Chondrocyte (in vitro differentiated cells): ENCODE measurements at regions not wholly inside any gene's neighbourhood (a gene's known extent, or its start where the extent isn't known, plus 50 kb on each side); places are given as distances from the start of the nearest gene placed in this dataset.

Experiments
- DNase-seq: peaks from one replicate; pipeline ENCODE4 v3.0.0; 2021; ENCODE audit warnings: mixed read lengths, low spot score
- H3K27ac Mint-ChIP-seq: one replicate; pipeline ENCODE4 v1.8.0; 2021; ENCODE audit warnings: mild to moderate bottlenecking, moderate library complexity, mixed read lengths; ENCODE audit not compliant: unreplicated experiment
- H3K27me3 Mint-ChIP-seq: 2 replicates; pipeline ENCODE4 v1.8.0; 2021; ENCODE audit warnings: low read depth, mixed read lengths
- H3K36me3 Mint-ChIP-seq: 2 replicates; pipeline ENCODE4 v1.8.0; 2021; ENCODE audit warnings: low read depth, mixed read lengths
- H3K4me1 Mint-ChIP-seq: 2 replicates; pipeline ENCODE4 v1.8.0; 2021; ENCODE audit warnings: low read depth, mild to moderate bottlenecking, mixed read lengths
- H3K4me3 Mint-ChIP-seq: one replicate; pipeline ENCODE4 v1.8.0; 2021; ENCODE audit warnings: mild to moderate bottlenecking, moderate library complexity, mixed read lengths; ENCODE audit not compliant: unreplicated experiment
- H3K9me3 Mint-ChIP-seq: 2 replicates; pipeline ENCODE4 v1.8.0; 2021; ENCODE audit warnings: low read depth, mixed read lengths
- TF ChIP-seq, protein P1 (sequence below): fragments of 200-600 bp; sonication (generic); IDR thresholded peaks from 2 replicates; pipeline ENCODE4 v1.5.0; 2021; ENCODE audit warnings: antibody characterized with exemption, mild to moderate bottlenecking, moderate library complexity

DNA sequence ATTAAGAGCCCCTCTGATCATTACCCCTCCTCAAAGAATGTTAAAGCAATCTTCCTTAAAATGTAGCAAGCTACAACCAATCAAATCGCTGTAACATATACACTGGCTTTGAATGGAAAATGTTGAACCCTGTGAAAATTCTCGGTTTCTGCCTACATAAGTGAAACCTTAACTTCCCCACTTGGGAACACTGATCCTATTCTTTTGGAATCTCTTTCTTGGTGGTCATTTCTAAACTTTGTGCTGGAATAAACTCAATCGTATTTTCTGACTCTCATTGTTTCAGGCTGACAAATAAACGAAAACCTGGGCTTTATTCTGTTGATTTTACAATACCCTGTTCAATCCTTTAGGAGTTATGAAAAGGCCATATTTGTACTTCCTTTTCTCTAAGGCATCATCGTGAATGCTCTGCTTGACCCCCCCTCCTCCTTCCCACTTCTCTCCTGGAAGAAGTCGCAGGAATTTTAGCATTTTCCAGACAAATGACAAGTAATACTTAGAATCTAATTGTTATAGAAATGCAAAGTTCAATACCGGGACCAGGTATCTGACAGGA, 155.1 kb upstream of the FAM13C start:
- no peak overlapping the region for H3K4me3 Mint-ChIP-seq

GRCh38 chr10:59513558-59513957, 151.2 kb upstream of the FAM13C start:
- TF ChIP-seq, protein P1, sequence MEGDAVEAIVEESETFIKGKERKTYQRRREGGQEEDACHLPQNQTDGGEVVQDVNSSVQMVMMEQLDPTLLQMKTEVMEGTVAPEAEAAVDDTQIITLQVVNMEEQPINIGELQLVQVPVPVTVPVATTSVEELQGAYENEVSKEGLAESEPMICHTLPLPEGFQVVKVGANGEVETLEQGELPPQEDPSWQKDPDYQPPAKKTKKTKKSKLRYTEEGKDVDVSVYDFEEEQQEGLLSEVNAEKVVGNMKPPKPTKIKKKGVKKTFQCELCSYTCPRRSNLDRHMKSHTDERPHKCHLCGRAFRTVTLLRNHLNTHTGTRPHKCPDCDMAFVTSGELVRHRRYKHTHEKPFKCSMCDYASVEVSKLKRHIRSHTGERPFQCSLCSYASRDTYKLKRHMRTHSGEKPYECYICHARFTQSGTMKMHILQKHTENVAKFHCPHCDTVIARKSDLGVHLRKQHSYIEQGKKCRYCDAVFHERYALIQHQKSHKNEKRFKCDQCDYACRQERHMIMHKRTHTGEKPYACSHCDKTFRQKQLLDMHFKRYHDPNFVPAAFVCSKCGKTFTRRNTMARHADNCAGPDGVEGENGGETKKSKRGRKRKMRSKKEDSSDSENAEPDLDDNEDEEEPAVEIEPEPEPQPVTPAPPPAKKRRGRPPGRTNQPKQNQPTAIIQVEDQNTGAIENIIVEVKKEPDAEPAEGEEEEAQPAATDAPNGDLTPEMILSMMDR: no peak
- no peak for DNase-seq
- no peaks in the 10 kb centered on the region for H3K4me1 Mint-ChIP-seq
- H3K36me3 Mint-ChIP-seq: no peaks in the 10 kb centered on the region
- peaks cover 4% of the 10 kb centered on the region for H3K9me3 Mint-ChIP-seq
- no peak overlapping the region for H3K4me3 Mint-ChIP-seq
- no peak overlapping the region for H3K27ac Mint-ChIP-seq
- H3K27me3 Mint-ChIP-seq: peaks cover 39% of the 10 kb centered on the region

More for the DNA sequence above, 155.1 kb upstream of the FAM13C start:
- no peaks in the 10 kb centered on the region for H3K36me3 Mint-ChIP-seq
- H3K27me3 Mint-ChIP-seq: peaks cover 45% of the 10 kb centered on the region
- no peaks in the 10 kb centered on the region for H3K9me3 Mint-ChIP-seq
- DNase-seq: no peak
- TF ChIP-seq, protein P1: no peak
- H3K4me1 Mint-ChIP-seq: no peaks in the 10 kb centered on the region
- H3K27ac Mint-ChIP-seq: no peak overlapping the region

- no peak overlapping the region for H3K4me3 Mint-ChIP-seq
- no peaks in the 10 kb centered on the region for H3K4me1 Mint-ChIP-seq
- H3K36me3 Mint-ChIP-seq: no peaks in the 10 kb centered on the region
- H3K27ac Mint-ChIP-seq: no peak overlapping the region
- DNase-seq: no peak
- TF ChIP-seq, protein P1: no peak
- peaks cover 39% of the 10 kb centered on the region for H3K27me3 Mint-ChIP-seq
- peaks cover 4% of the 10 kb centered on the region for H3K9me3 Mint-ChIP-seq
These were observed 150.6 kb upstream of the FAM13C start for GRCh38 chr10:59512951-59513350.

DNA sequence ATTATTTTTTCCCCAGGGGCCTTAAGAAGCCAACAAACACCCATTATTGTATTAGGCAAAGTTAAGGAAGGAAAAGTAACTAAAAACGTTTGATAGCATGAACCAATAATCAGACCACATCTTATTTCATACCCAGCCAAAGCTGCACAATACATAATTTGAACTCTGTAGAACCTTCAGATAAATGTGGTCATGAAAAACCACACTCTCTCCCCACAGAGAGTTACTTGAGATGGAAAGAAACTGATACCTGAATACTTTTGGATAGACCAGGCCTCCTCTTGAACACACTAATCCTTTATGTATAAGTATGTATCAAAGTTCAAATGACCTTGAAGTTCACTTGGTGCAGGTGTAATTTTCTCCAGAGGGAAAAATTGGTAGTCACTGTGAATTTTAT, 146.6 kb upstream of the FAM13C start:
- H3K4me3 Mint-ChIP-seq: no peak overlapping the region
- H3K27ac Mint-ChIP-seq: no peak overlapping the region
- DNase-seq: no peak
- peaks cover 21% of the 10 kb centered on the region for H3K27me3 Mint-ChIP-seq
- H3K4me1 Mint-ChIP-seq: no peaks in the 10 kb centered on the region
- no peaks in the 10 kb centered on the region for H3K36me3 Mint-ChIP-seq
- peaks cover 4% of the 10 kb centered on the region for H3K9me3 Mint-ChIP-seq
- TF ChIP-seq, protein P1: no peak

GRCh38 chr10:59508296-59508695, 145.9 kb upstream of the FAM13C start:
- H3K4me1 Mint-ChIP-seq: no peaks in the 10 kb centered on the region
- DNase-seq: no peak
- H3K9me3 Mint-ChIP-seq: peaks cover 4% of the 10 kb centered on the region
- peaks cover 14% of the 10 kb centered on the region for H3K27me3 Mint-ChIP-seq
- TF ChIP-seq, protein P1: no peak
- H3K27ac Mint-ChIP-seq: no peak overlapping the region
- no peaks in the 10 kb centered on the region for H3K36me3 Mint-ChIP-seq
- no peak overlapping the region for H3K4me3 Mint-ChIP-seq
